K562 (cell line): ENCODE measurements at regions not wholly inside any gene's neighbourhood (a gene's known extent, or its start where the extent isn't known, plus 50 kb on each side); places are given as distances from the start of the nearest gene placed in this dataset.

ENCODE experiments used
- ATAC-seq: fragments of 200-7000 bp; cut with Tn5 transposase; 3 replicates; pipeline ENCODE4 v1.9.1; 2020; ENCODE audit warnings: moderate library complexity
- BruUV-seq: library from RNA; stranded (reverse); fragments of 400-500 nt; replicated peaks from 2 replicates; lab custom pipeline; 2021; lab: Mats Ljungman, UMichigan
- CTCF ChIA-PET: fragments of 300-600 bp; formaldehyde crosslinking; extraction: SDS; loops from one replicate; lab custom pipeline; 2021; ENCODE audit warnings: low intra/inter-chr PET ratio; lab: Yijun Ruan, JAX
- POLR2A ChIA-PET: fragments of 300-600, 350-650 bp; sonication (Branson Sonifier 250); formaldehyde crosslinking; extraction: SDS; loops from one replicate; lab custom pipeline; 2021; ENCODE audit warnings: antibody characterized with exemption, inconsistent platforms; lab: Yijun Ruan, JAX
- DNase-seq, 4 experiments: peaks; one replicate each; pipeline versions ENCODE4 v3.0.0 to v3.0.0-alpha.2; 2011 to 2018; ENCODE audit warnings: low spot score in 3 of 4, mixed read lengths in 3 of 4; ENCODE audit errors: extremely low read depth in 1 of 4
- FAIRE-seq: peaks from 2 replicates; lab custom pipeline; 2011; peaks lifted over from hg19 to GRCh38; lab: Jason Lieb, UNC
- H2AFZ ChIP-seq: 2 replicates; pipeline ENCODE4 v1.6.0; 2011; ENCODE audit warnings: low read depth, low read length, control low read depth, inconsistent platforms
- H3K27ac ChIP-seq: fragments of 200-600 bp; 3 replicates; pipeline ENCODE4 v1.8.0; 2011; ENCODE audit warnings: low read depth, mild to moderate bottlenecking, control low read depth, inconsistent platforms, low read length, moderate library complexity, mixed read lengths; ENCODE audit errors: extremely low read depth
- H3K27me3 ChIP-seq, 2 experiments: fragments of 300-600 bp in 1 of 2; 2 replicates in 1 of 2; 3 replicates in 1 of 2; pipeline versions ENCODE4 v1.6.0 to v1.8.0; 2011; ENCODE audit warnings: inconsistent platforms in 2 of 2, low read length in 2 of 2, mild to moderate bottlenecking in 1 of 2, mixed read lengths in 1 of 2, moderate library complexity in 1 of 2; ENCODE audit not compliant: control insufficient read depth in 2 of 2, insufficient read depth in 2 of 2
- H3K36me3 ChIP-seq: fragments of 300-600 bp; 3 replicates; pipeline ENCODE4 v1.8.0; 2011; ENCODE audit warnings: mild to moderate bottlenecking, low read length, inconsistent platforms; ENCODE audit not compliant: control insufficient read depth, insufficient read depth
- H3K4me1 ChIP-seq, 2 experiments: fragments of 200-600 bp in 1 of 2; replicated peaks in 1 of 2; 2 replicates in 1 of 2; 3 replicates in 1 of 2; pipeline versions ENCODE4 v1.5.1 to v1.8.0; 2011; ENCODE audit warnings: inconsistent platforms in 2 of 2, low read length in 2 of 2, mild to moderate bottlenecking in 1 of 2, mixed read lengths in 1 of 2, moderate library complexity in 1 of 2; ENCODE audit not compliant: control insufficient read depth in 2 of 2, insufficient read depth in 2 of 2
- H3K4me2 ChIP-seq: 2 replicates; pipeline ENCODE4 v1.6.1; 2011; ENCODE audit warnings: low read length, control low read depth, inconsistent platforms, mixed read lengths; ENCODE audit not compliant: insufficient read depth
- H3K4me3 ChIP-seq: fragments of 200-600 bp; sonication (generic), shearing (Covaris generic); 2 replicates; pipeline ENCODE4 v1.5.1; 2016; ENCODE audit warnings: control low read depth, inconsistent platforms
- H3K79me2 ChIP-seq: fragments of 200-600 bp; 3 replicates; pipeline ENCODE4 v1.8.0; 2011; ENCODE audit warnings: low read length, inconsistent platforms; ENCODE audit not compliant: control insufficient read depth, insufficient read depth
- H3K9ac ChIP-seq, 2 experiments: 2 replicates each; pipeline versions ENCODE4 v1.6.0 to v1.6.1; 2011; ENCODE audit warnings: low read depth in 2 of 2, low read length in 2 of 2, control low read depth in 1 of 2, inconsistent platforms in 1 of 2, mild to moderate bottlenecking in 1 of 2, mixed read lengths in 1 of 2; ENCODE audit not compliant: insufficient read depth in 1 of 2
- H3K9me1 ChIP-seq: one replicate; pipeline ENCODE4 v1.6.0; 2011; ENCODE audit warnings: inconsistent platforms, mild to moderate bottlenecking, low read length, moderate library complexity; ENCODE audit not compliant: control insufficient read depth, insufficient read depth
- H3K9me3 ChIP-seq: replicated peaks from 2 replicates; pipeline ENCODE4 v1.5.1; 2011; ENCODE audit warnings: low read depth, low read length, inconsistent platforms; ENCODE audit not compliant: control insufficient read depth, insufficient read depth
- H4K20me1 ChIP-seq: replicated peaks from 2 replicates; pipeline ENCODE4 v1.6.1; 2011; ENCODE audit warnings: low read length, inconsistent platforms, mixed read lengths; ENCODE audit not compliant: control insufficient read depth, insufficient read depth
- MEF2D ChIP-seq: conservative IDR thresholded peaks from 2 replicates; pipeline ENCODE4 v1.6.1; 2016; ENCODE audit warnings: low read depth, missing genetic modification characterization, missing compliant biosample characterization
- WGBS: fragments of 100-300 bp; shearing (Covaris generic); methylation state at CpG from one replicate; pipeline ENCODE4 v1.1.6; 2016; ENCODE audit warnings: low coverage, mixed read lengths; ENCODE audit not compliant: insufficient coverage; ENCODE audit errors: missing lambda C conversion rate; 5-methylcytosine and 5-hydroxymethylcytosine counted together
- in situ Hi-C: fragments of 300-500 bp; cut with MboI; formaldehyde crosslinking; loops from 4 replicates; pipeline ENCODE4 v1.15.0; 2018; ENCODE audit warnings: inconsistent platforms, mixed read lengths
- intact Hi-C: fragments of 100-400 bp; cut with micrococcal nuclease; formaldehyde crosslinking; loops from 2 replicates; pipeline ENCODE4 v1.14.2; 2022
- TF ChIP-seq, protein P1 (sequence below): fragments of 450-650 bp; IDR thresholded peaks from 2 replicates; pipeline ENCODE4 v1.6.1; 2017; ENCODE audit warnings: antibody characterized with exemption
- TF ChIP-seq, protein P2 (sequence below): fragments of 450-650 bp; formaldehyde crosslinking; IDR thresholded peaks from 2 replicates; pipeline ENCODE4 v1.4.0; 2020; ENCODE audit warnings: mild to moderate bottlenecking, mixed read lengths

DNA sequence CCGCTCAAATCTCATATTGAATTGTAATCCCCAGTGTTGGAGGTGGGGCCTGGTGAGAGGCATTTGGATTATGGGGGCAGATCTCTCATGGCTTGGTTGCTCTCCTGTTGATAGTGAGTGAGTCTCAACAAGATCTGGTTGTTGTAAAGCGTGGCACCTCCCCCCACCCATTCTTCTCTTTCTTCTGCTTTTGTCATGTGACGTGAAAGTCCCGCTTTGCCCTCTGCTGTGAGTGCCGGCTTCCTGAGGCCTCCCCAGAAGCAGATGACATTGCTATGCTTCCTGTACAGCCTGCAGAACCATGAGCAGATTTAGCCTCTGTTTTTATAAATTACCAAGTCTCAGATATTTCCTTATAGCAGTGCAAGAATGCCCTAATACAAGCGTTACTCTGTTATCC is 673.8 kb downstream of the ADCYAP1 start:
- in situ Hi-C loops: loop anchor here (25.0 kb wide), 1 partner anchor 959 kb away; no protein-coding TSS in a partner anchor

DNA sequence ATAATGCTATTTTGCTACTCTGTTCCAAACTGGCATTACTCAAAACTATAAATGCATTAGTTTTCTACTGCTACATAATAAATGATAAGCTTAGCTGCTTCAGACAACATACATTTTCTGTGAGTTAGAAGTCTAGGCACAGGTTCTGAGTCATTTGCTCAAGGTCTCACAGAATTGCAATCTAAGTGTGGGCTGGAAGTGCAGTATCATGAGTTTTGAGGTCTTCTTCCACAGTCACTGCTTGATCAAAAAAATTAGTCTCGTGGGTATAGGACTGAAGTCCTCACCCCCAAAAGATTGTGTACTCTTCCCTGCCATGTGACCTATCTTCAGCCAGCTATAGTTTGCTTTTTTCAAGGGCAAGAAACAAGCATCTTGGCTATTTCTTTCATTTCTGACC is 676.9 kb downstream of the ADCYAP1 start:
- Histone ChIP-seq H3K4me3 (no peak overlapping the region), H3K27me3 (no peaks in the 10 kb centered on the region), H3K27ac (no peak overlapping the region), H2AFZ (no peak overlapping the region), H3K4me2 (no peak overlapping the region), H3K79me2 (no peaks in the 10 kb centered on the region), H3K36me3 (no peaks in the 10 kb centered on the region), H3K9ac (no peak overlapping the region), H3K9me3 (no peaks in the 10 kb centered on the region), H3K9me1 (no peaks in the 10 kb centered on the region), H4K20me1 (no peaks in the 10 kb centered on the region), H3K4me1 (no peaks in the 10 kb centered on the region)
- TF ChIP-seq, protein P1, sequence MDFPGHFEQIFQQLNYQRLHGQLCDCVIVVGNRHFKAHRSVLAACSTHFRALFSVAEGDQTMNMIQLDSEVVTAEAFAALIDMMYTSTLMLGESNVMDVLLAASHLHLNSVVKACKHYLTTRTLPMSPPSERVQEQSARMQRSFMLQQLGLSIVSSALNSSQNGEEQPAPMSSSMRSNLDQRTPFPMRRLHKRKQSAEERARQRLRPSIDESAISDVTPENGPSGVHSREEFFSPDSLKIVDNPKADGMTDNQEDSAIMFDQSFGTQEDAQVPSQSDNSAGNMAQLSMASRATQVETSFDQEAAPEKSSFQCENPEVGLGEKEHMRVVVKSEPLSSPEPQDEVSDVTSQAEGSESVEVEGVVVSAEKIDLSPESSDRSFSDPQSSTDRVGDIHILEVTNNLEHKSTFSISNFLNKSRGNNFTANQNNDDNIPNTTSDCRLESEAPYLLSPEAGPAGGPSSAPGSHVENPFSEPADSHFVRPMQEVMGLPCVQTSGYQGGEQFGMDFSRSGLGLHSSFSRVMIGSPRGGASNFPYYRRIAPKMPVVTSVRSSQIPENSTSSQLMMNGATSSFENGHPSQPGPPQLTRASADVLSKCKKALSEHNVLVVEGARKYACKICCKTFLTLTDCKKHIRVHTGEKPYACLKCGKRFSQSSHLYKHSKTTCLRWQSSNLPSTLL: no peak
- no TSS peak for BruUV-seq
- in situ Hi-C loops (loop anchor here (25.0 kb wide), 1 partner anchor 956 kb away; no protein-coding TSS in a partner anchor), intact Hi-C loops (loop anchor here (10.0 kb wide), 1 partner anchor 503 kb away; no protein-coding TSS in a partner anchor)
- ATAC-seq (no peak), DNase-seq (no peak), FAIRE-seq (no peak)
- 14% methylated on average over 1 of the region's 1 CpG for WGBS
- CTCF ChIA-PET: no interaction called here
- POLR2A ChIA-PET: no interaction called here

More for the DNA sequence above, 673.8 kb downstream of the ADCYAP1 start:
- H4K20me1 ChIP-seq: no peaks in the 10 kb centered on the region
- ChIA-PET CTCF (no interaction called here), POLR2A (no interaction called here)
- ATAC-seq (no peak), DNase-seq (no peak), FAIRE-seq (no peak)
- H3K9me3 ChIP-seq: no peaks in the 10 kb centered on the region
- H3K27me3 ChIP-seq: no peaks in the 10 kb centered on the region
- TF ChIP-seq, protein P2, sequence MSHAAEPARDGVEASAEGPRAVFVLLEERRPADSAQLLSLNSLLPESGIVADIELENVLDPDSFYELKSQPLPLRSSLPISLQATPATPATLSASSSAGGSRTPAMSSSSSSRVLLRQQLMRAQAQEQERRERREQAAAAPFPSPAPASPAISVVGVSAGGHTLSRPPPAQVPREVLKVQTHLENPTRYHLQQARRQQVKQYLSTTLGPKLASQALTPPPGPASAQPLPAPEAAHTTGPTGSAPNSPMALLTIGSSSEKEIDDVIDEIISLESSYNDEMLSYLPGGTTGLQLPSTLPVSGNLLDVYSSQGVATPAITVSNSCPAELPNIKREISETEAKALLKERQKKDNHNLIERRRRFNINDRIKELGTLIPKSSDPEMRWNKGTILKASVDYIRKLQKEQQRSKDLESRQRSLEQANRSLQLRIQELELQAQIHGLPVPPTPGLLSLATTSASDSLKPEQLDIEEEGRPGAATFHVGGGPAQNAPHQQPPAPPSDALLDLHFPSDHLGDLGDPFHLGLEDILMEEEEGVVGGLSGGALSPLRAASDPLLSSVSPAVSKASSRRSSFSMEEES: peak; percentile 68
- no peak for TF ChIP-seq MEF2D
- H3K4me3 ChIP-seq: no peak overlapping the region
- no TSS peak for BruUV-seq
- 43% methylated on average over 6 of the region's 6 CpGs for WGBS
- no peak overlapping the region for H3K27ac ChIP-seq
- H2AFZ ChIP-seq: no peak overlapping the region
- no peaks in the 10 kb centered on the region for H3K4me1 ChIP-seq
- H3K36me3 ChIP-seq: no peaks in the 10 kb centered on the region
- H3K9me1 ChIP-seq: no peaks in the 10 kb centered on the region
- intact Hi-C loops: loop anchor here (10.0 kb wide), 1 partner anchor 966 kb away; no protein-coding TSS in a partner anchor
- no peak overlapping the region for H3K9ac ChIP-seq
- no peaks in the 10 kb centered on the region for H3K79me2 ChIP-seq
- H3K4me2 ChIP-seq: no peak overlapping the region
